ENCODE measurements at regions not wholly inside any gene's neighbourhood (a gene's known extent, or its start where the extent isn't known, plus 50 kb on each side); places are given as distances from the start of the nearest gene placed in this dataset.

DNA sequence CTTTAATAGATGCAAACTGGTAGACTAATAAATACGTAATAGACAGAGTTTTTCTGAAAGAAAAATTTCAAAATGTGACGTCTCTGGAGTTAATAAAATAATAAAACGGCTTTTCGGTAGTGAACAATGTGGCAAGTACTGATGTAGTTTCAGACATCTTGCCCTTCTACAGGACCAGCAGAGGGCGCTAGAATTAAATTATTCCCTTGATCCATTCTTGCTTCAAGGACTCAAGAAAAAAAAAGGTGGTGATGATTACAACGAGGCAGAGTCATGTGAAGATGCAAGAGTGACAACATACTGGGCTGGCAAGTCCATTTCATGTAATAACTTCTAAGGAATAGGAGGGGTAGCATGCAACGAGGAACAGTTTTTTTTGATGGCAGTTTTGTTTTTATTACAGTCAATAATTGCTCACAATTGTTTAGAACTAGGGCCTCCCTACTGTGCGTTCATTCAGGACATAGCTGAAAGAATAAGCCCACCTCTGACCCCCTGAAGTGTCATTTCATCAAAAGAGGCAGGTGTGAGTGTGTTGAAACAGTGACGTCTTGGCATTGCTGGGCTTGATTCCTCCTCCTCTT is 101.0 kb upstream of the GZMB start:
- Histone ChIP-seq H3K4me1 (ENCODE audit: insufficient read depth, low read length) (no peaks in the 10 kb centered on the region), H3K4me3 (ENCODE audit: low read depth in 1 of 2, low read length in 2 of 2) (no peak overlapping the region), H3K9me3 (ENCODE audit: insufficient read depth, low read length, severe bottlenecking) (no peaks in the 10 kb centered on the region), H2AFZ (ENCODE audit: low read depth, low read length) (no peak overlapping the region), H3K27ac (ENCODE audit: low read length) (no peak overlapping the region), H3K9ac (ENCODE audit: low read depth, low read length) (no peak overlapping the region), H3K4me2 (ENCODE audit: insufficient read depth, low read length) (no peak overlapping the region), H3K36me3 (ENCODE audit: insufficient read depth, low read length) (no peaks in the 10 kb centered on the region), H3K27me3 (ENCODE audit: insufficient read depth, low read length, poor library complexity) (no peaks in the 10 kb centered on the region), H3K79me2 (ENCODE audit: insufficient read depth, low read length) (no peaks in the 10 kb centered on the region), H4K20me1 (ENCODE audit: insufficient read depth, low read length) (no peaks in the 10 kb centered on the region)
- ATAC-seq (ENCODE audit: insufficient read depth, low read depth) = peak; percentile 59; the same call in 2 of the 3 replicates
- TF ChIP-seq EZH2 (IDR thresholded peaks at IDR 0.05; ENCODE audit: borderline replicate concordance, low read depth, low read length, severe bottlenecking) = no peak
- TF ChIP-seq, protein P1, sequence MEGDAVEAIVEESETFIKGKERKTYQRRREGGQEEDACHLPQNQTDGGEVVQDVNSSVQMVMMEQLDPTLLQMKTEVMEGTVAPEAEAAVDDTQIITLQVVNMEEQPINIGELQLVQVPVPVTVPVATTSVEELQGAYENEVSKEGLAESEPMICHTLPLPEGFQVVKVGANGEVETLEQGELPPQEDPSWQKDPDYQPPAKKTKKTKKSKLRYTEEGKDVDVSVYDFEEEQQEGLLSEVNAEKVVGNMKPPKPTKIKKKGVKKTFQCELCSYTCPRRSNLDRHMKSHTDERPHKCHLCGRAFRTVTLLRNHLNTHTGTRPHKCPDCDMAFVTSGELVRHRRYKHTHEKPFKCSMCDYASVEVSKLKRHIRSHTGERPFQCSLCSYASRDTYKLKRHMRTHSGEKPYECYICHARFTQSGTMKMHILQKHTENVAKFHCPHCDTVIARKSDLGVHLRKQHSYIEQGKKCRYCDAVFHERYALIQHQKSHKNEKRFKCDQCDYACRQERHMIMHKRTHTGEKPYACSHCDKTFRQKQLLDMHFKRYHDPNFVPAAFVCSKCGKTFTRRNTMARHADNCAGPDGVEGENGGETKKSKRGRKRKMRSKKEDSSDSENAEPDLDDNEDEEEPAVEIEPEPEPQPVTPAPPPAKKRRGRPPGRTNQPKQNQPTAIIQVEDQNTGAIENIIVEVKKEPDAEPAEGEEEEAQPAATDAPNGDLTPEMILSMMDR (IDR thresholded peaks at IDR 0.05; ENCODE audit: borderline replicate concordance, extremely low read depth, low read length, poor library complexity, severe bottlenecking) = peak; percentile 75
- peak; percentile 24 for DNase-seq

DNA sequence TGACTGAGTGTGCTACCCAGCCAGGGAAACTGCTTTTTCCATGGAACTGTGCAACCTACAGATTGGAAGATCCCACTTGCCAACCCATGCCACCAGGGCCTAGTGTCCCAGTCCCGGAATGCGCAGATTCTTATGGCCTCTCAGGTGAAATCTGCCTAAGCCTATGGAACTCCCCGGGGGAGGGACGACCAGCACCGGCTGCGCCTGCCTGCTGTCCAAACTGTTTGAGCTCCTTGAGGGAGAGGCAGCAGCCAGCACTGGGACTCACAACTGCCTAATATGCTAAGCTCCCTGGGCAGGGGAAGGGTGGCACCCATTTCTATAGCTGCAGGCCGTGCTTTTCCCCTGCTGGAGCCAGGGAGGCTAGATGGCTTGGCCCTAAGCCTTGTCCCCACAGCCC is 92.5 kb upstream of the GZMB start:
- Histone ChIP-seq H3K27ac (ENCODE audit: low read length) (no peak overlapping the region), H3K9ac (ENCODE audit: low read depth, low read length) (no peak overlapping the region), H3K9me3 (ENCODE audit: insufficient read depth, low read length, severe bottlenecking) (no peaks in the 10 kb centered on the region), H2AFZ (ENCODE audit: low read depth, low read length) (no peak overlapping the region), H3K4me1 (ENCODE audit: insufficient read depth, low read length) (no peaks in the 10 kb centered on the region), H3K36me3 (ENCODE audit: insufficient read depth, low read length) (no peaks in the 10 kb centered on the region), H4K20me1 (ENCODE audit: insufficient read depth, low read length) (no peaks in the 10 kb centered on the region), H3K4me2 (ENCODE audit: insufficient read depth, low read length) (no peak overlapping the region), H3K4me3 (ENCODE audit: low read depth in 1 of 2, low read length in 2 of 2) (no peak overlapping the region), H3K79me2 (ENCODE audit: insufficient read depth, low read length) (no peaks in the 10 kb centered on the region), H3K27me3 (ENCODE audit: insufficient read depth, low read length, poor library complexity) (no peaks in the 10 kb centered on the region)
- TF ChIP-seq EZH2 (IDR thresholded peaks at IDR 0.05; ENCODE audit: borderline replicate concordance, low read depth, low read length, severe bottlenecking) = no peak
- TF ChIP-seq, protein P1 (IDR thresholded peaks at IDR 0.05; ENCODE audit: borderline replicate concordance, extremely low read depth, low read length, poor library complexity, severe bottlenecking) = no peak
- DNase-seq (no peak), ATAC-seq (ENCODE audit: insufficient read depth, low read depth) (no peak)

DNA sequence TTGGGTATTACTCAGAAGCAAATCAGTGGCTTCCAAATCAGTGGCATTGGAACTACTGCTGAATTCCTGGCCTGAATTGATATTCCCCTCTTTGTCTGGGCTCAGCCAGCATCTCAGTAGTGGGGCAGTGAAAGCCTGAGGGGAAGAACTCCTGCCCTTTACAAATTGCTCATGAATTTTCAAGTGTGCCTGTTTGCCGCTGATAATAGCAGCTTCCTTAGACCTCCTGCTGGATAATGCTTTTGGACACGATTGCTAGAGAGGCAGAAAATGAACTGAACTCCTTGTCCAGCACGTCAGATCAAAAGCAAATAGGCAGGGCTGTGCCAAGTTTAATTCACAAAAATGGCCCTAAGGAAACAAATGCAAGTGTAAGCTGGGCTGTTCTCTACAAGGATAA is 91.3 kb upstream of the GZMB start:
- no peak for TF ChIP-seq EZH2 (IDR thresholded peaks at IDR 0.05; ENCODE audit: borderline replicate concordance, low read depth, low read length, severe bottlenecking)

DNA sequence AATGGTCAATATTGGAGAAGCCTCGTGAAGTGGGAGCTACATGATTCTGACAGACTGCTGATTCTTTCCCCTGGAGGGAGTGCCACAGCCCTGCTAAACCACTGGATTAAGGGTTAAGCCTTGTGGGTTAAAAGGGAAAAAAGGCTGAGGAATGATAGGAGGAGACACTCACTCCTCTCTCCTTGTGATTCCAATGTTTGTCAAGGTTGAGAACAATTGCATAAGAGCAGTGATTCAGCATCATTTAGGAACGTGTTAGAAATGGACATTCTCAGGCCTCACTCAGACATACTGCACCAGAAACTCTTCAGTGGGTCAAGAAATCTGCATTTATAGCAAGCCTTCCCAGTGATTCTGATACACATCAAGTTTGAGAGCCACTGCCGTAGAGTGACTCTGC is 87.8 kb upstream of the GZMB start:
- DNase-seq (no peak), ATAC-seq (ENCODE audit: insufficient read depth, low read depth) (no peak)
- no peak overlapping the region for H3K9ac ChIP-seq (ENCODE audit: low read depth, low read length)
- H3K79me2 ChIP-seq (ENCODE audit: insufficient read depth, low read length) = no peaks in the 10 kb centered on the region
- H3K9me3 ChIP-seq (ENCODE audit: insufficient read depth, low read length, severe bottlenecking) = no peaks in the 10 kb centered on the region
- TF ChIP-seq, protein P1 (IDR thresholded peaks at IDR 0.05; ENCODE audit: borderline replicate concordance, extremely low read depth, low read length, poor library complexity, severe bottlenecking) = no peak
- no peak for TF ChIP-seq EZH2 (IDR thresholded peaks at IDR 0.05; ENCODE audit: borderline replicate concordance, low read depth, low read length, severe bottlenecking)
- H3K27me3 ChIP-seq (ENCODE audit: insufficient read depth, low read length, poor library complexity) = peaks cover 4% of the 10 kb centered on the region
- no peak overlapping the region for H2AFZ ChIP-seq (ENCODE audit: low read depth, low read length)
- no peaks in the 10 kb centered on the region for H3K4me1 ChIP-seq (ENCODE audit: insufficient read depth, low read length)
- H3K4me3 ChIP-seq (ENCODE audit: low read depth in 1 of 2, low read length in 2 of 2) = no peak overlapping the region
- H4K20me1 ChIP-seq (ENCODE audit: insufficient read depth, low read length) = no peaks in the 10 kb centered on the region
- H3K4me2 ChIP-seq (ENCODE audit: insufficient read depth, low read length) = no peak overlapping the region
- H3K36me3 ChIP-seq (ENCODE audit: insufficient read depth, low read length) = no peaks in the 10 kb centered on the region
- no peak overlapping the region for H3K27ac ChIP-seq (ENCODE audit: low read length)

More for the DNA sequence above, 91.3 kb upstream of the GZMB start:
- ATAC-seq (ENCODE audit: insufficient read depth, low read depth) = no peak
- Histone ChIP-seq H3K9ac (ENCODE audit: low read depth, low read length) (no peak overlapping the region), H3K36me3 (ENCODE audit: insufficient read depth, low read length) (no peaks in the 10 kb centered on the region), H4K20me1 (ENCODE audit: insufficient read depth, low read length) (no peaks in the 10 kb centered on the region), H3K27me3 (ENCODE audit: insufficient read depth, low read length, poor library complexity) (no peaks in the 10 kb centered on the region), H3K27ac (ENCODE audit: low read length) (no peak overlapping the region), H3K4me2 (ENCODE audit: insufficient read depth, low read length) (no peak overlapping the region), H3K9me3 (ENCODE audit: insufficient read depth, low read length, severe bottlenecking) (no peaks in the 10 kb centered on the region), H3K4me1 (ENCODE audit: insufficient read depth, low read length) (no peaks in the 10 kb centered on the region), H2AFZ (ENCODE audit: low read depth, low read length) (no peak overlapping the region), H3K4me3 (ENCODE audit: low read depth in 1 of 2, low read length in 2 of 2) (no peak overlapping the region), H3K79me2 (ENCODE audit: insufficient read depth, low read length) (no peaks in the 10 kb centered on the region)
- DNase-seq = no peak

Data from DND-41 (cell line).